ENCODE measurements at regions not wholly inside any gene's neighbourhood (a gene's known extent, or its start where the extent isn't known, plus 50 kb on each side); places are given as distances from the start of the nearest gene placed in this dataset.
"Not testable (repeated sequence)": the region's sequence is repeated elsewhere in the genome, so short reads cannot be mapped to it uniquely, and the experiment has no call there.

- Histone ChIP-seq H3K36me3 (no peaks in the 10 kb centered on the region), H3K9me3 (no peaks in the 10 kb centered on the region), H3K4me1 (replicated peaks) (no peaks in the 10 kb centered on the region), H3K27ac (no peak overlapping the region), H3K4me3 (no peak overlapping the region), H3K27me3 (replicated peaks; ENCODE audit: insufficient read depth) (no peaks in the 10 kb centered on the region)
- WGBS, result 69% methylated on average over 3 of the region's 3 CpGs
- no peak for TF ChIP-seq POLR2A (IDR thresholded peaks at IDR 0.05)
- no peak for TF ChIP-seq POLR2AphosphoS5 (IDR thresholded peaks at IDR 0.05)
- no peak for TF ChIP-seq CTCF (IDR thresholded peaks at IDR 0.05)
- no peak for DNase-seq (ENCODE audit: low spot score)
- intact Hi-C loops (cut with DNase I), result no loop called here
Measured at GRCh38 chr1:55775007-55775406, 559.8 kb upstream of the USP24 start.

GRCh38 chr1:55774446-55774845 is 559.3 kb upstream of the USP24 start:
- no peak for DNase-seq (ENCODE audit: low spot score)
- Histone ChIP-seq H3K36me3 (no peaks in the 10 kb centered on the region), H3K27me3 (replicated peaks; ENCODE audit: insufficient read depth) (no peaks in the 10 kb centered on the region), H3K4me3 (no peak overlapping the region), H3K9me3 (no peaks in the 10 kb centered on the region), H3K4me1 (replicated peaks) (no peaks in the 10 kb centered on the region), H3K27ac (no peak overlapping the region)
- WGBS, result 97% methylated on average over 3 of the region's 3 CpGs
- no peak for TF ChIP-seq POLR2AphosphoS5 (IDR thresholded peaks at IDR 0.05)
- no peak for TF ChIP-seq CTCF (IDR thresholded peaks at IDR 0.05)
- no peak for TF ChIP-seq POLR2A (IDR thresholded peaks at IDR 0.05)
- intact Hi-C loops (cut with DNase I), result no loop called here

- WGBS, result 77% methylated on average over 4 of the region's 4 CpGs
- H3K36me3 ChIP-seq, result no peaks in the 10 kb centered on the region
- no peak for TF ChIP-seq POLR2AphosphoS5 (IDR thresholded peaks at IDR 0.05)
- no peak for TF ChIP-seq POLR2A (IDR thresholded peaks at IDR 0.05)
- no peak for TF ChIP-seq CTCF (IDR thresholded peaks at IDR 0.05)
- intact Hi-C loops (cut with DNase I), result no loop called here
- H3K9me3 ChIP-seq, result no peaks in the 10 kb centered on the region
- H3K27me3 ChIP-seq (replicated peaks; ENCODE audit: insufficient read depth), result no peaks in the 10 kb centered on the region
- no peak overlapping the region for H3K4me3 ChIP-seq
- H3K27ac ChIP-seq, result no peak overlapping the region
- no peaks in the 10 kb centered on the region for H3K4me1 ChIP-seq (replicated peaks)
- DNase-seq (ENCODE audit: low spot score), result no peak
Measured at GRCh38 chr1:55773211-55773940, 558.2 kb upstream of the USP24 start.

- no peaks in the 10 kb centered on the region for H3K36me3 ChIP-seq
- intact Hi-C loops (cut with DNase I), result no loop called here
- 79% methylated on average over 1 of the region's 1 CpG for WGBS
- no peak overlapping the region for H3K4me3 ChIP-seq
- no peaks in the 10 kb centered on the region for H3K4me1 ChIP-seq (replicated peaks)
- no peaks in the 10 kb centered on the region for H3K9me3 ChIP-seq
- H3K27ac ChIP-seq, result no peak overlapping the region
- DNase-seq (ENCODE audit: low spot score), result no peak
- TF ChIP-seq POLR2A (IDR thresholded peaks at IDR 0.05) (no peak), POLR2AphosphoS5 (IDR thresholded peaks at IDR 0.05) (no peak), CTCF (IDR thresholded peaks at IDR 0.05) (no peak)
- H3K27me3 ChIP-seq (replicated peaks; ENCODE audit: insufficient read depth), result no peaks in the 10 kb centered on the region
Measured at GRCh38 chr1:55768327-55768952, 553.3 kb upstream of the USP24 start.

- Histone ChIP-seq H3K27me3 (replicated peaks; ENCODE audit: insufficient read depth) (no peaks in the 10 kb centered on the region), H3K27ac (no peak overlapping the region), H3K36me3 (no peaks in the 10 kb centered on the region), H3K4me1 (replicated peaks) (no peaks in the 10 kb centered on the region), H3K9me3 (no peaks in the 10 kb centered on the region), H3K4me3 (no peak overlapping the region)
- TF ChIP-seq CTCF (IDR thresholded peaks at IDR 0.05), result no peak
- no peak for TF ChIP-seq POLR2A (IDR thresholded peaks at IDR 0.05)
- no peak for TF ChIP-seq POLR2AphosphoS5 (IDR thresholded peaks at IDR 0.05)
- intact Hi-C loops (cut with DNase I), result no loop called here
- DNase-seq (ENCODE audit: low spot score), result no peak
- WGBS, result 88% methylated on average over 3 of the region's 3 CpGs
Measured at GRCh38 chr1:55767171-55767570, 552.0 kb upstream of the USP24 start.

- DNase-seq (ENCODE audit: low spot score); H3K4me1 ChIP-seq (replicated peaks); H3K9me3 ChIP-seq; H3K27ac ChIP-seq; intact Hi-C loops (cut with DNase I); H3K27me3 ChIP-seq (replicated peaks; ENCODE audit: insufficient read depth); H3K4me3 ChIP-seq; H3K36me3 ChIP-seq: not testable (repeated sequence)
- 91% methylated on average over 3 of the region's 3 CpGs for WGBS
Measured at GRCh38 chr1:55765505-55765904, 550.3 kb upstream of the USP24 start.

Data from prostate gland (tissue), 2 donors.